ENCODE measurements at regions not wholly inside any gene's neighbourhood (a gene's known extent, or its start where the extent isn't known, plus 50 kb on each side); places are given as distances from the start of the nearest gene placed in this dataset.

GRCh38 chrX:122914256-122914655, 269.8 kb upstream of the GRIA3 start:
- CTCF ChIA-PET (ENCODE audit: low intra/inter-chr PET ratio), result no interaction called here
- H3K79me2 ChIP-seq (ENCODE audit: control insufficient read depth, insufficient read depth, low read length), result no peaks in the 10 kb centered on the region
- intact Hi-C loops (cut with micrococcal nuclease), result no loop called here
- H3K4me2 ChIP-seq (ENCODE audit: insufficient read depth, low read length), result no peak overlapping the region
- H3K27me3 ChIP-seq (ENCODE audit: control insufficient read depth in 2 of 2, insufficient read depth in 2 of 2, low read length in 2 of 2), result no peaks in the 10 kb centered on the region
- no peak overlapping the region for H3K9ac ChIP-seq (ENCODE audit: insufficient read depth in 1 of 2, low read depth in 2 of 2, low read length in 2 of 2)
- no TSS peak for BruUV-seq (replicated peaks)
- H4K20me1 ChIP-seq (replicated peaks; ENCODE audit: control insufficient read depth, insufficient read depth, low read length), result no peaks in the 10 kb centered on the region
- H3K9me1 ChIP-seq (ENCODE audit: control insufficient read depth, insufficient read depth, low read length), result no peaks in the 10 kb centered on the region
- ATAC-seq (no peak), DNase-seq (ENCODE audit: extremely low read depth in 1 of 4, low spot score in 3 of 4) (no peak), FAIRE-seq (no peak)
- no peak overlapping the region for H3K4me3 ChIP-seq
- in situ Hi-C loops (cut with MboI), result no loop called here
- H3K36me3 ChIP-seq (ENCODE audit: control insufficient read depth, insufficient read depth, low read length), result no peaks in the 10 kb centered on the region
- no peak overlapping the region for H3K27ac ChIP-seq (ENCODE audit: extremely low read depth, low read depth, low read length)
- POLR2A ChIA-PET, result no interaction called here
- H3K9me3 ChIP-seq (replicated peaks; ENCODE audit: control insufficient read depth, insufficient read depth, low read depth, low read length), result no peaks in the 10 kb centered on the region
- 3% methylated on average over 5 of the region's 5 CpGs for WGBS (ENCODE audit: insufficient coverage, low coverage, missing lambda C conversion rate)
- H3K4me1 ChIP-seq (replicated peaks in 1 of 2; ENCODE audit: control insufficient read depth in 2 of 2, insufficient read depth in 2 of 2, low read length in 2 of 2), result no peaks in the 10 kb centered on the region
- TF ChIP-seq NCOA1 (IDR thresholded peaks at IDR 0.05; ENCODE audit: low read depth), result no peak
- TF ChIP-seq TBP (optimal IDR thresholded peaks at IDR 0.05; ENCODE audit: low read depth, low read length), result no peak
- no peak for TF ChIP-seq ZNF324 (CRISPR knock-in tag; IDR thresholded peaks at IDR 0.05)
- TF ChIP-seq ZC3H8 (IDR thresholded peaks at IDR 0.05), result no peak
- no peak for TF ChIP-seq ZNF639 (CRISPR knock-in tag; conservative IDR thresholded peaks at IDR 0.05 in 1 of 2, IDR thresholded peaks at IDR 0.05 in 1 of 2)
- no peak for TF ChIP-seq GATAD2B (IDR thresholded peaks at IDR 0.05; ENCODE audit: borderline replicate concordance)
- TF ChIP-seq ZNF12 (CRISPR knock-in tag; IDR thresholded peaks at IDR 0.05), result no peak
- TF ChIP-seq TCF7 (IDR thresholded peaks at IDR 0.05; ENCODE audit: borderline replicate concordance), result no peak
- H2AFZ ChIP-seq (ENCODE audit: low read depth, low read length), result no peak overlapping the region

Measured in K562 (cell line).